Neural cell (in vitro differentiated cells): ENCODE measurements at regions not wholly inside any gene's neighbourhood (a gene's known extent, or its start where the extent isn't known, plus 50 kb on each side); places are given as distances from the start of the nearest gene placed in this dataset.

Experiments
- H2AFZ ChIP-seq: fragments of 200-600, 300-800 bp; sonication (generic), shearing (Covaris generic); 2 replicates; pipeline ENCODE4 v1.6.0; 2014; ENCODE audit warnings: low read depth, mild to moderate bottlenecking, antibody characterized with exemption, low read length, moderate library complexity
- H3F3A ChIP-seq: fragments of 200-600 bp; shearing (Covaris generic); 2 replicates; pipeline ENCODE4 v1.6.1; 2016; ENCODE audit warnings: mild to moderate bottlenecking, moderate library complexity, mixed read lengths, antibody characterized with exemption, low read length; ENCODE audit not compliant: insufficient read depth, poor library complexity, severe bottlenecking
- H3K27ac ChIP-seq: fragments of 200-600, 300-800 bp; sonication (generic), shearing (Covaris generic); 2 replicates; pipeline ENCODE4 v1.5.1; 2014; ENCODE audit warnings: mild to moderate bottlenecking, low read length, moderate library complexity
- H3K27me3 ChIP-seq: fragments of 300-800, 200-600 bp; sonication (generic), shearing (Covaris generic); 2 replicates; pipeline ENCODE4 v1.6.0; 2014; ENCODE audit warnings: mild to moderate bottlenecking, low read depth, low read length, moderate library complexity; ENCODE audit not compliant: insufficient read depth
- H3K36me3 ChIP-seq: fragments of 300-800, 200-600 bp; sonication (generic), shearing (Covaris generic); 2 replicates; pipeline ENCODE4 v1.5.1; 2014; ENCODE audit warnings: mild to moderate bottlenecking, antibody characterized with exemption, low read length, moderate library complexity; ENCODE audit not compliant: insufficient read depth
- H3K4me2 ChIP-seq: fragments of 300-800, 200-600 bp; sonication (generic), shearing (Covaris generic); 2 replicates; pipeline ENCODE4 v1.6.0; 2014; ENCODE audit warnings: mild to moderate bottlenecking, low read length
- H3K4me3 ChIP-seq: fragments of 300-800, 200-600 bp; sonication (generic), shearing (Covaris generic); 2 replicates; pipeline ENCODE4 v1.5.1; 2014; ENCODE audit warnings: mild to moderate bottlenecking, low read length, moderate library complexity
- H3K79me2 ChIP-seq: fragments of 200-600 bp; shearing (Covaris generic); replicated peaks from 2 replicates; pipeline ENCODE4 v1.6.0; 2014; ENCODE audit warnings: mild to moderate bottlenecking, low read length, moderate library complexity; ENCODE audit not compliant: insufficient read depth
- H3K9ac ChIP-seq: fragments of 300-800, 200-600 bp; sonication (generic), shearing (Covaris generic); 2 replicates; pipeline ENCODE4 v1.6.1; 2016; ENCODE audit warnings: mild to moderate bottlenecking, low read length, mixed read lengths
- H3K9me2 ChIP-seq: fragments of 200-600 bp; shearing (Covaris generic); 2 replicates; pipeline ENCODE4 v1.6.1; 2016; ENCODE audit warnings: mild to moderate bottlenecking, low read length, mixed read lengths; ENCODE audit not compliant: insufficient read depth
- H3K9me3 ChIP-seq: fragments of 200-600, 300-800 bp; sonication (generic), shearing (Covaris generic); 2 replicates; pipeline ENCODE4 v1.6.1; 2016; ENCODE audit warnings: mild to moderate bottlenecking, mixed run types, low read length, moderate library complexity, mixed read lengths
- H4K20me1 ChIP-seq: fragments of 200-600 bp; shearing (Covaris generic); 2 replicates; pipeline ENCODE4 v1.6.1; 2016; ENCODE audit warnings: mild to moderate bottlenecking, mixed run types; ENCODE audit not compliant: insufficient read depth
- CTCF ChIP-seq: fragments of 450-650 bp; IDR thresholded peaks from 2 replicates; pipeline ENCODE4 v1.5.1; 2014; ENCODE audit warnings: antibody characterized with exemption, mild to moderate bottlenecking, moderate library complexity; ENCODE audit not compliant: poor library complexity, severe bottlenecking
- EP300 ChIP-seq: fragments of 450-650 bp; conservative IDR thresholded peaks from 2 replicates; pipeline ENCODE4 v1.6.1; 2014; ENCODE audit warnings: antibody characterized with exemption, mild to moderate bottlenecking, moderate library complexity; ENCODE audit not compliant: poor library complexity, severe bottlenecking
- EZH2 ChIP-seq: fragments of 200-600, 300-800 bp; shearing (Covaris generic), sonication (generic); IDR thresholded peaks from 2 replicates; pipeline ENCODE4 v1.6.1; 2014; ENCODE audit warnings: antibody characterized with exemption, low read length, borderline replicate concordance, mild to moderate bottlenecking; ENCODE audit not compliant: insufficient read depth, poor library complexity, severe bottlenecking
- MXI1 ChIP-seq: fragments of 450-650 bp; conservative IDR thresholded peaks from 2 replicates; pipeline ENCODE4 v1.6.1; 2014; ENCODE audit warnings: antibody characterized with exemption, mild to moderate bottlenecking; ENCODE audit not compliant: poor library complexity, severe bottlenecking
- POLR2AphosphoS5 ChIP-seq: IDR thresholded peaks from 2 replicates; pipeline ENCODE4 v1.6.1; 2012
- RAD21 ChIP-seq: fragments of 450-650 bp; conservative IDR thresholded peaks from 2 replicates; pipeline ENCODE4 v1.6.1; 2014; ENCODE audit warnings: antibody characterized with exemption, mild to moderate bottlenecking, moderate library complexity
- REST ChIP-seq: IDR thresholded peaks from 2 replicates; pipeline ENCODE4 v1.6.1; 2012; ENCODE audit warnings: borderline replicate concordance
- SMC3 ChIP-seq: fragments of 450-650 bp; conservative IDR thresholded peaks from 2 replicates; pipeline ENCODE4 v1.6.1; 2014; ENCODE audit warnings: antibody characterized with exemption, mild to moderate bottlenecking, moderate library complexity; ENCODE audit not compliant: poor library complexity
- TAF1 ChIP-seq: IDR thresholded peaks from 2 replicates; pipeline ENCODE4 v1.6.1; 2012; ENCODE audit warnings: low read depth

GRCh38 chr2:168327328-168327727 is 79.9 kb upstream of the STK39 start:
- no peak for TF ChIP-seq EP300
- TF ChIP-seq TAF1 = no peak
- TF ChIP-seq MXI1 = no peak
- TF ChIP-seq CTCF = no peak
- no peak overlapping the region for H3K27ac ChIP-seq
- no peak overlapping the region for H3K9ac ChIP-seq

GRCh38 chr2:168328421-168328820 is 81.0 kb upstream of the STK39 start:
- Histone ChIP-seq H2AFZ (no peak overlapping the region), H3K4me3 (no peak overlapping the region)
- TF ChIP-seq SMC3 (no peak), POLR2AphosphoS5 (no peak), RAD21 (no peak), EZH2 (no peak), CTCF (no peak), MXI1 (no peak), EP300 (no peak), REST (no peak), TAF1 (no peak)

More at GRCh38 chr2:168327328-168327727, 79.9 kb upstream of the STK39 start:
- Histone ChIP-seq H3K79me2 (no peaks in the 10 kb centered on the region), H3F3A (no peaks in the 10 kb centered on the region), H3K4me3 (no peak overlapping the region), H2AFZ (no peak overlapping the region), H3K36me3 (no peaks in the 10 kb centered on the region), H3K27me3 (no peaks in the 10 kb centered on the region), H3K4me2 (no peak overlapping the region), H3K9me2 (no peaks in the 10 kb centered on the region), H4K20me1 (no peaks in the 10 kb centered on the region), H3K9me3 (no peaks in the 10 kb centered on the region)

More at GRCh38 chr2:168328421-168328820, 81.0 kb upstream of the STK39 start:
- no peaks in the 10 kb centered on the region for H3K79me2 ChIP-seq
- no peaks in the 10 kb centered on the region for H3K9me2 ChIP-seq
- H3K4me2 ChIP-seq = no peak overlapping the region
- no peaks in the 10 kb centered on the region for H3K27me3 ChIP-seq
- H3K9me3 ChIP-seq = no peaks in the 10 kb centered on the region
- H3K36me3 ChIP-seq = no peaks in the 10 kb centered on the region
- H3K9ac ChIP-seq = no peak overlapping the region
- H3K27ac ChIP-seq = no peak overlapping the region
- H3F3A ChIP-seq = no peaks in the 10 kb centered on the region
- H4K20me1 ChIP-seq = no peaks in the 10 kb centered on the region
